Posterior cingulate gyrus (tissue), 11 donors: ENCODE measurements at regions not wholly inside any gene's neighbourhood (a gene's known extent, or its start where the extent isn't known, plus 50 kb on each side); places are given as distances from the start of the nearest gene placed in this dataset.
A peak's percentile ranks its signal among the peaks of the same experiment; 100 is the strongest.

Source experiments
- DNase-seq, 10 donors: peaks; one replicate each; pipeline versions ENCODE4 v3.0.0 to v3.0.0-alpha.2; 2020 to 2021; ENCODE audit warnings: mixed read lengths in 3 of 10
- intact Hi-C: fragments of 100-400 bp; cut with DNase I; formaldehyde crosslinking; loops from one replicate; pipeline ENCODE4 v1.15.1; 2023

DNA sequence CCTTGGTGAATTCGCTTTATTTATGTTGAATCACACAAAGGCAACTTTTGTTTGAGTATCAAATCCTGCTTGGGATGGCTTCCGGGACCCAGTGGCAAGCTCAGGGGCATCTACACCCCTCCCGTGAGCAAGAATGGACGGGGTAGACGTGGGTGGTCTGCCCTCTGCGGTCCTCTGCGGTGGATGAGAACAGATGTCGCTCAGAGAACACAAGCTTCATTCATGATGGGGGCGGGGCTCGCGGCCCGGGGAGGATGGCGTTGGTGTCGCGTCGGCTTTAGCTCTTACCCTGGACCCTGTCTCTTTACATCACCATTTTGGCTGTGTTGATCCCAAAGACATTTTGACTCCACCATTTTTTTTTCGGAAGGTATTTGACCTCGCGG, 158.5 kb upstream of the RTL1 start:
- DNase-seq = peak in 3 of 10 donors; percentile 1 to 75 (median 56)
- intact Hi-C loops = no loop called here

DNA sequence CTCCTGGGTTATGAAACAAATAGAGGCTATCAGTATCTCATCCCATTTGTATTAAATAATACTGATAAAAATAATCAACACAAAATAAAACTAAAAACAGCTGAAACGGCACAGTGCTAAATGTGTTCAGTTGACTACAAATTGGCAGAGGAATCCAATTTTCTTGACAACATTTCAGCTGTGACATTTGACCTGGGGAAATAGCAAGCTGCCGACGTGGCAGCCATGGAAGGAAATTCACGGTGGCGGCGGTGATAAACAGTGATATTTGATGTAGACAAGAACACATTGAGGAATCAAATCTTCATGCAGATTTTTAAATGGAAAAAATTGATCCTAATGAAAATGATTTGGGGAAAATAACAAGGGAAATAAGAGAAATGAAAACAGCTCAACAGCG, 159.1 kb upstream of the RTL1 start:
- intact Hi-C loops = no loop called here
- peak in 1 of 10 donors; percentile 27 for DNase-seq

DNA sequence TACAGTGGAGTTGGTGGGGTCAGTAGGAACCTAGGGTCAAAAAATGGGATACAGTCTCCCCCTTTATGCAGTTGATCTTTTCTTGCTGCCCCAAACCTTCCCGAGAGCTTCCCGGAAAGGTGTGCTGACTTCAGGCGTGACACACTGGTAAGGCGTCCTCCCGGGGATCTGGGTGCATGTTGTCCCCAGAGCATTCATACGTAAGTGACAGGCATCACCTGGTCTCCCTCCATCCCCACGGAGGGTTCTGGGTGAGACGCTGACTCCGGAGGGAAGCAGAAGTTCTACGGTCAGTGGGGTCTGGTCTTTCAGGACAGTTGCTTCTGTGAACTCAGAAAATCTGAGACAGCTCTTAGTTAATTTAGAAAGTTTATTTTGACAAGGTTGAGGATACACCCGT, 159.6 kb upstream of the RTL1 start:
- peak in 2 of 10 donors; percentile 1 to 27 for DNase-seq
- intact Hi-C loops = no loop called here

DNA sequence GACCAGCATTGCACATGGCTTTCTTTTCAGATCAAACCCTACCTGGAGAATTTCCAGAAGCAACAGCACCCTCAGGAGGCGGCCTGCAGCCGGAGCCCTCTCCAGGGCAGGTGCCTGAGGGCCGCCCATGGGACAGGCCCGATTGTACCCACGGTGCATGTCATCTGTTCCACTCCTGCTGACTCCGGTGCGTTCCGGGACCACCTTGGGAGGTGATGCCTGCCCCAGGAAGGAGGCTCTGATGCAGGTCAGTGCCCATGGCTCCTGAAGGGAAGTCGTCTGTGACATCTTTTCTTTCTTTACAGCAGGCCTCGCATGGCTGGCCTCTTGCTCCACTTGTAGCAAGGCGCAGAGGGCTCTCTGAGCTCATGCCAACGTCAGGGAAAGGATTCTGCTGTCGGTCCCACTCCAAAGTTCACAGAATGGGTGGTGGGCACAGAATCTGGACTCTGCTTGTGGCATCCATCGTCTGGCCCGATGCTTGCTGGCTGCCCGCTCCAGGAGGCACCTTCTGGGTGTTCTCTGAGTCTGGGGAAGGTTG, 160.7 kb upstream of the RTL1 start:
- intact Hi-C loops = no loop called here

DNA sequence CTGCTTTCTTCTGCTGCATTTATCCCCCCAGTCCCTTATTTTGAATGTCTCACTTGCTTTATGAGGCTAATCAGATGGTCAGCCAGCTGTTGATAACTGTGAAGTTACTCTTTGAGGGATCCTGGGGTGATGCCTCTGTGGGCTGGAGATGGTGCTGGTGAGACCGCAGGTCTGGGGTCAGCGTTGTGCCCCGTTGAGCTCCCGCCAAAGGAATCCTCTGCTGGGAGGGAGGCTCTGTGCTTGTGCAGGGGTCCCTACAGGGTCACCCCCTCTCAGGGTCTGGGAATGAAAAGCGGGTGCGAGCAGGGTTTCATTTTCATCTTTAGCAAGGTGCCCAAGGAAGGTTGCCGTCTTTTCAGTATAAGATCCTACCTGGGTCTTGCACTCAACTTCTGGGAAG, 161.2 kb upstream of the RTL1 start:
- intact Hi-C loops = no loop called here
- DNase-seq = peak in 2 of 10 donors; percentile 5 to 14

More for the DNA sequence above, 160.7 kb upstream of the RTL1 start:
- peak in 3 of 10 donors; percentile 11 to 77 (median 65) for DNase-seq

DNA sequence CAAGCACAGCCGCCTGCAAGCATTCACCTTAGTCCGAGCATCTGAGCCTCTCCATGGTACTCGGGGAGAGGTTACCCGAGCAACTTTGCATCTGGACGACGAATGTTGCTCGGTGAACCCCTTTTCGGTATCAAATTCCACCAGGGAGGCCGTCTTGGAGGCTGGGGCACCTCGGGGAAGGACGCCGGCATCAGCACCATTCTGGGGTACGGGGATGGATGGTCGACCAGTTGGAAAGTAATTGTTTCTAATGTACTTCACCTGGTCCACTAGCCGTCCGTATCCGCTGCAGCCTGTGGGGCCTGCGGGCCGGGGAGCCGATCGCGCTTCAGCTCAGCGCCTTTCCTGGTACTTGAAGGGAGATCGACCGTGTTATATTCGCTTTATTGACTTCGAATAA, 161.7 kb upstream of the RTL1 start:
- peak in 2 of 10 donors; percentile 9 to 82 for DNase-seq
- intact Hi-C loops = no loop called here

DNA sequence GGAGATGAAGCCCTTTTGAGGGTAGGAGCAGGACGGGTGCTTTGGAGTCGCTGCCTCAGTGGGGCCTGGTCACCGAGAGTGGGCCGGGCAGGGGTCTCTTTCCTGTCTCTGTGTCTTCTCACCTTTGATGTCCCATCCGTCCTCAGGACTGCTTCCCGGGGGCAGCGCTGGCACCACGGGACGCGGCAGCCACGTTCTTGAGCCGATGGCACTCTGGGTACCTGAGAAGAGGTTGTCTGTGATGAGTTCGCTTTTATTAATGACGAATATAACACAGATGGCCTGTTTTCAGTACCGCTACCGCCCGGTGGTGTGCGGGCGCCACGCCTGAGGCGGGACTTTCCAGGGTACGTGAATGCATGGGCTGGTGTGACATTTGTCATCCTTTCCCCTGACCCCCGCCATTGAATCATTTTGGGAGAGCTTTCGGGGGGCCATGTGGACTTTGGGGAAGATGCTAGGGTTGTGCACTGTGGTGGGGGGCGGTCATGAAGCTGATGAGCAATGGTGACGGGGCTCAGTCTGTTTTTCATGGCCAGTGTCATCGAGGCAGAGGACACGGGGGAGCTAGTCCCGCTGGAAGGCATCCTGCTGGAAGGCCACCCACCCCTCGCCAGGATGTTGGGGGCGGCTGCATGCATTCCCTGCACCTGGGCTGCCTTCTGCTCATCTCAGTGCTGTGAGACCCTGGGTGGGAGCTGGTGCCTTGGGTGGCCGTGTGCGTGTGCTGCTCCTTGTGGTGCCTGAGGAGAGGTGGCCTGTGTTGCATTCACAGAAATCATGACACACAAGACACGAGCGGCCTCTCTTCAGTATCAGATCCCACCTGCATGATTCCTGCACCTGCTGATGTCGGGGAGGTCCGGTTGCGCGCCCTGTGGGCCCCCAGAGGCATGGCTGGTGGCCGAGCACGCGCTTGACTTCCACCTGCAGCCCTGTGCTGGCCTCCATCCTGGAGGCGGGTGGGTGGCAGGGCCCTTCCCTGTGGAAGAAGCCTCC, 162.5 kb upstream of the RTL1 start:
- peak in 4 of 10 donors; percentile 14 to 78 (median 68) for DNase-seq
- intact Hi-C loops = no loop called here

DNA sequence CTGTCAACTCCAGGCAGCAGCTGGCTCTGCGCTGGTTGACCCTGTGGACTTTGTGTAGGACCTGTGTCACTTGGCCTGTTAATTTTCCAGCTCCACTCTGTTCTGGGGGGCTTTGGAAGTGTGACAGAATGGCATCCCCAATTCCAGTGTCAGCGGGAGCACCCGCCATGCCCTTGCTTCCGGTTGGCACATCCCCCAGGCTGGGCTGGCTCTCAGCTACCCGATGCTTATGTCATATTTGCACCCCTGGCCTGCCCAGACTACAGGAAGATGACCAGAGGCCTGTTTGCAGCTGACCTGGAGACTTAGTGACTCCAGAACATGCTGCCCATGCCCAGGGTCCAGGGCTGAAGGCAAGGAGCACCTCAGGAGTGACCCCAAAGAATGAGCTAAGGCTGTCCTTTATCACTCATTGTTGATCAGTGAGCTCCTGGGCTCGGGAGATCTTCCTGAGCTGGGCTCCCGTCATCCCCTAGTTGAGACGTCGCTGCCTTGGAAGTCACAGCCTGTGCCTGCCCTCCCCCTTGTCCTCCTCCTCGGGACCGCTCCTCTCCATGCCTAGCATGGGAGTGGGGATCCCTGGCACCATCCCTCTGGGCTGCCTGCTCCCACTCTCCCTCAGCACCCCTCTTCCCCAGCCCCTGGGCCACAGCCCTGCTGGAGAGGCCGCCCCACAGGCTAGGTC, 163.4 kb upstream of the RTL1 start:
- peak in 5 of 10 donors; percentile 6 to 72 (median 51) for DNase-seq
- intact Hi-C loops = no loop called here

DNA sequence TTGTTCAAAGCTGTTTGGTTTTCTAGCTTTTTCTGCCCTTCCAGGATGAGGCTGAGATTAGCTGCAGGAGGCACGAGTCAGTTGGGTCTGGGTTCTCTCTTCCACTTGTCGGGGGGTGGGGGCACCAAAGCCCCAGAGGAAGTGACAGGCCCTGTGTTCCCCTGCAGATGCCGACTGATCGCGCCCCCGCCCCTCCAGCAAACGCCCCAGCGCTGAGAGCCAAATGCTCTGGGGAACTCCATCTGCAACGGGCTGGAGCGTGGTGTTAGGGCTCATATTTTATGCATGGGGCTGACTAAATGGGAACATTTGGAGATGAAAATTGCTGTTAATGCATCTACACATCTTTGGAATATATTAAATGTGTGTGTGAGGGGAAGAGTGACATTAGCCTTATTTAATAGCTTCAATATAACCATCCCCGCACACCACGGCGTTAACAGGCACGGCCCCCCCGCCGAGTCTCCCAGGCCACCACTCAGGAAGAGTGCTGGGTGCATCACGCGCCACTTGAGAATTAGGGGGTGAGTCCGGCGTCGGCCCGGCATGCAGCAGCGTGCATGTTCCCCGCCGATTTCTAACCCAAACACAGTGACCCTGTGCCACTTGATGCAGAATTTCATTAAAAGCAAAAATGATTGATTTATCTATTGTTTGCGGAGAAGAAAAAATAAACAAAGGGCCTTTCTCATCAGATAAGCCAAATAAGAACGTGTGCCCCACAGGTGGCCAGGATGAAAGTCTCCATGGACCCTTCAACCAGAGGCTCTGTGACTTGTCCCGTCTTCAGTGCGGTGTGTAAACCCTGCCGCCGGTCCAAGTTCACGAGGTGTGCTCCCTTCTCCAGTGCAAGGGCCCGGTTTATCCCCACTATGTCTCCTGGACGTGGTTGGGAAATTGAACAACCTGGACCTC, 165.0 kb upstream of the RTL1 start:
- intact Hi-C loops = no loop called here
- DNase-seq = peak in 6 of 10 donors; percentile 9 to 86 (median 52)

DNA sequence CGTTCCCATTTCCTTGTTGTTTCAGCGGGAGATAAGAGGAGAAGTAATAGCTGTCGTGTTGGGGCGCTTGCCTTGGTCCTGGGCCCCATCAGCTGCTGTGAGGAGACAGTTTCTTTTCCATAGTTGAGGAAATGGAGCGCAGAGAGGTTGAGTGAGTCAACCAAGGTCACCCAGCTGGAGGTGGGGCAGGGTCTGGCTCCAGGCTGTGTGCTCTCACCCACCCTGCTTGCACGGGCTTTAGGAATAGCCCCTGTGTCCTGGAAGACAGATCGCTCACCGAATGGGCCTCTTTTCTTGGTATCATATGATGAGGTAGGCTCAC, 165.7 kb upstream of the RTL1 start:
- DNase-seq = peak in 2 of 10 donors; percentile 21 to 32
- intact Hi-C loops = no loop called here

DNA sequence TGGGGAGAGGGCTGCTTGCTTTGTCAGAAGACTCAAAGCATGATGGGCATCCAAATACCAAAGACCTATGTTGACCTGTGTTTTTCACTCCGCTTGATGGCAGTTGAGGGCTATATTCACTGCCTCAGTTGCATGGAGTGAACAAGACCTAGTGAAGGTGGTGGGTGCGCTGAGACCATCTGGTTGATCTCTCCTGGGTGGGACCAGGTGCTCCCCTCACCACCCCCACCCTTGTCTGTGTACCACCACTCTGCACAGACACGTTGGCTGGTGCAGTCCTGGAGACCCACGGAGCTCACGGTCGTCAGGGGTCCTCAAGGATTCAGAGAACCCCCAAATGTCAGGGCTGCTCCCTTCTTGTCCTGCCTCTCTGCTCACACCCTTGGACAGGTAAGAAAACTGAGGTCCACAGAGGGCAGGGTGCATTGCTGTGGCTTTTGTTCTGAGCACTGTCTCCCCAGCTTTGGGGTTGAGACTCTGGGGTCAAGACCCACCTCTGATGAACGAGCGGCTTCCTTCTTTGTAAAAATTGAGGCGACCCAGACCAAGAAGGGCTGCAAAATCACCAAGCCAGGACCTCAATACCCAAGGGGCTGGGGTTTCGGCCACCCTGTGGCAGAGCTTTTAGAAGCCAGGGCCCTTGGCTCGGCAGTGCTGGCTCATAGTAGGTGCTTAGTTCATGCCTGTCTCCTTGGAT, 166.3 kb upstream of the RTL1 start:
- intact Hi-C loops = no loop called here
- DNase-seq = peak in 4 of 10 donors; percentile 2 to 54 (median 18)

DNA sequence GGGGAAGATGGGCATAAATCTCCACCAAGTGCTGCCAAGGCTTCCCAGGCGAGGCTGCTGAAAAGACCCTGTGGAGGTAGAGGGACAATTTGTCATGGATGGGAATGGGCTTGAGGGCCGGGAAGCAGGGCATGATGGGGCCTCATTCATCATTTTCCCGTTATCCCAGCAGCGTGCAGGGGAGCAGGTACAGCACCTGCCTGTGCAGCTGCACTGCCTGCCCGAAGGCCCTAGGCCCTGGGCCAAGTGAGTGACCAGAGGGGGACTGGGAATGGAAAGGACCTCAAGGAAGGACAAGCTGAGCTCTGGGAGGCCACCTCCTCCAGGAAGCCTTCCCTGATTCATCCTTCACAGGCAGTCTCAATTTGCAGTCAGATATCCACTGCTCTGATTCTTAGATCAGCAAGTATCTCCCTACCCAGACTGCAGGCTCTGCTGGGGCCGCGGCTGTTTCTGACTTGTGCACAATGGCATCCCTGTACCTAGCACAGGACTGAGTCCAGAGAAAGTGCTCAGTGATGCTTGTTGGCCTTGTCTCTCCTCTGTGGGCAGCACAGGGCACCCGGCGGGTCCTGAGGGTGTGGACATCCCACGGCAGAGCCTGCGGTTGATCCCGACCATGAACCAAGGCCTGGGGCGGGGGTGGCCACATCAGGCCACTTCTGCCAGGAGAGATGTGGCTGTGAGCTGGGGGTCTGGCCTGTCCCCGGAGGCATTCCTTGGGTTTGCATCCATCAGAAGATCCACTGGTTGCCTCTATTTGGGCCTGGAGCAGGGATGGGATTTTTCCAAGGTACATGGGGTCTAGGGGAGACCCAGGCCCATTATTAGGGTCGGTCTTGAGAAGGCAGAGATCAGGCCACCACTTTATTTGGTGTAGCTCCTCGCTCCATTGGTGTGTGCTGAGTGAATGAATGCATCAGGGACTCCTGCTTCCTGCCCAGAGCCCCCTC, 167.3 kb upstream of the RTL1 start:
- peak in 4 of 10 donors; percentile 5 to 75 (median 24) for DNase-seq
- intact Hi-C loops = no loop called here

DNA sequence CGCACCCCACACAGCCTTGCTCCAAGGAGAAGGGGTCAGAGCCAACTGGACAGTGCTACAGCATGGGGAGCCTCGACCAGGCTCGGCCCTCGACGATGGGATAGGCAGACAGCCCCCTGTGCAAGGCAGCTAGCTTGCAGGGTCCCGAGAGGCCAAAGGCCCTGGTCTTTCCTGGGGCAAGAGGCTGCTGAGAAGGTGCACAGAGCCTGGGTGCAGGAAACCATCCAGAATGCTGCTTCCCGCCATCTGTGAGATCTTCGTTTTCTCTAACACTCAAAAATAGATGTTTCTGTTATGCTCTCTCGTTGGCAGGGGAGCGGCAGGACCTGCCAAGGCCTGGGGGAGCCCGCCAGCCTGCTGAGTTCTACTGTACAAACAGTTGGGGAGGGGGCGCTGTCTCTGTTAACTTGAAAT, 168.0 kb upstream of the RTL1 start:
- intact Hi-C loops = no loop called here

DNA sequence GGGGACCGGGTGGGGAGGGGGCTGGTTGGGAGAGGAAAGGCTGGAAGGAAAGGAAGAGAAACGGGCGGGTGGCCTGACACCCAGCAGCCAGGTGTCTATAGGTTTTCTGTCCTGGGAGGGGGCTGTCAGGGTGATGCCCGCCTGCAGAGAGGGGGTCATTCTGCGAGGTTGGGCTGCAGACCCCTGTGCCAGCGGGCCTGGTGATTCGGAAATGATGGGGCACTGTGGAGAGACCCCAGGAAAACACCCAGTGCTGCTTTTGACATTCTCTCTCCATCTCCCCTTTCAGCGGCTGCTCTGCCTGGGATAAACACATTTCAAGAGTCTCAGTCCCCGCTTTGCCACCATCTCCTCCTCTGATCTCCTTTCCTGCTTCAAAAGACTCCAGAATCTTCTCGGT, 168.5 kb upstream of the RTL1 start:
- DNase-seq = peak in 2 of 10 donors; percentile 5 to 58
- intact Hi-C loops = no loop called here

More for the DNA sequence above, 168.0 kb upstream of the RTL1 start:
- peak in 3 of 10 donors; percentile 11 to 86 (median 83) for DNase-seq

DNA sequence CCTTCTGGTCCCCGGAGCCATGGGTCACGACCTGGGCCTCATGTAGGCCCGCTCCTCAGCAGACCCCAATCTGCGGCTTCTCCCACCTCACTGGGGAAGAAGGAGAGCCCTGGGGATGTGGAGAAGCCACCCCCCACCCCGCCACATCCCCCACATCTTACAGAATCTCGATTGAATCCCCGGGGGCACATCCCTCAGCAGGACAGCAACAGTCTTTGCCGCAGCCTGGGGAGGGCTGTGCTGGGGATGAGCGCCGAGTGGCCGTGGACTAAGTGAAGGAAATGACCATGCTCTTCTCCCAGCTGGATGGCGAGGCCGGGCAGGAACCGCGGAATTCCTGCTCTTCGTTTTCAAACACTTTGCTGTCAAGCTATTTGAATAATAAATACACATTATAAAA, 169.0 kb upstream of the RTL1 start:
- intact Hi-C loops = no loop called here
- DNase-seq = peak in 2 of 10 donors; percentile 7 to 81

DNA sequence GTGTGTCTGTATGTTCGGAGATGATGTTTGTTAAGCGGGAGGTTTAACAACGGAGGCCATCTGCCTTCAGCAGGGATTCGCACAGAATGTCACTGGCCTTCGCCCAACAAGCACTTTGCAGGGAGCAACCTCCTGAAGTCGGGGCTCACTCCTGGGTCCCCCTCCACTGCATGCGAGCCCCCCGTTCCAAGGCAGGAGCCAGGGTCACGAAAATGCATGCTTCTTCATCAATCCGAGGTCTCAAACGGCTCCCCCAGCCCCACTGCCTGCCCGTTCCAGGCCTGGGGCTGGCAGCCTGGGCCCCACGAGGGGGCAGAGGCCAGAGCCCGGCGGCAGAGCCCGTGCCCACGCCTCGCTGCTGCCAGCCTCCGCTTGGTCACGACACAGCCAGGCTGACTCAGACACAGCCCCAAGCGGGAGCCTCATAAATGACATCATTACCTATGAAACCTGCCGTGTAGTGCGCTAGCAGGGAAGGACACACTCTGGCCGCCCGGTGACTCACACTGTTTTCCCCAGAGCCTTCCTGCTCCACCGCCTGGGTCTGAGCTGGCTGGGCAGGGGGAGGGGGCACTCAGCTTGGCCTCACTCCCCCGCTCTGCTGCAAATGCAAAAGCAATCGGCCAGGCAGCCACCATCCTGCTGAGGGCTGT, 169.5 kb upstream of the RTL1 start:
- intact Hi-C loops = no loop called here
- peak in 9 of 10 donors; percentile 8 to 96 (median 78) for DNase-seq

DNA sequence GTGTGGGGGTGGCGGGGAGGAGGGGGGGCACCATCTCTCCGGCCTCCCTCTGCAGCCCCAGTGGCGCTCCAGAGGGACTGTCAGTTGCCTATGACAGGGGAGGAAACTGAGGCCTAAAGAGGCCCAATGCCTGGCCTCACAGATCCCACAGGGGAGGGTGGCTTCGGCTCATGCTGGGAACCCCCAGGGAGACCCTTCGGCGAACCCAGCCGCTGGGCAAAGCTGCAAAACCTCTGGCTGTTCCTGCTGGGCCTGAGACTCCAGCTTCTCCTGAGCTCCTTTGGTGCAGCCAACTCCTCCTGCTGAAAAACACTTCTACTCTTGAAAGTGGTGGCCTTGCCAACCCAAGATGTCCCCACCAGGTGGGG, 170.1 kb upstream of the RTL1 start:
- DNase-seq = peak in 2 of 10 donors; percentile 2 to 75
- intact Hi-C loops = no loop called here
